GM19463 (cell line): ENCODE measurements at regions not wholly inside any gene's neighbourhood (a gene's known extent, or its start where the extent isn't known, plus 50 kb on each side); places are given as distances from the start of the nearest gene placed in this dataset.

ENCODE experiments used
- ATAC-seq: cut with Tn5 transposase; IDR thresholded peaks from one replicate; pipeline ENCODE4 v1.9.1; 2021; ENCODE audit warnings: mild to moderate bottlenecking, moderate library complexity; ENCODE audit not compliant: unreplicated experiment

DNA sequence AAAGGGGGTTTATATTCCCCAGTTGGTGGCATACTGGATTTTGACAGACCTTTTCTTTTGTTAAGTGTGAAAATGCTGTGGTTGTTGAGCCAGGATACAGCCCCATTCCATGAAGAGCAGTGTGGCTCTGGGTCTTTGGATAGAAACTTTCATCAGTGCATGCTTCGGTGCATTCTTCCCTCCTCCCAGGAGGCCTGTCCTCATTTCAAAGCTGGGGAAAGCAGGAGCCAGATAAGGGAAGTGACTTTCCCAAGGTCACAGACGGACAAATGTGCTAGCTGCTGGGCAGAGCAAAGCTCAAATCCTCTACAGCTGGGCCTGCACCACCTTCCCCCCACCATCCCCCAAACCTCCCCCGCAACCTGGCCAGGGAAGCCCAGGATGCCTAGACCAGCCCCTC is 184.5 kb upstream of the NTM start:
- no peak for ATAC-seq

DNA sequence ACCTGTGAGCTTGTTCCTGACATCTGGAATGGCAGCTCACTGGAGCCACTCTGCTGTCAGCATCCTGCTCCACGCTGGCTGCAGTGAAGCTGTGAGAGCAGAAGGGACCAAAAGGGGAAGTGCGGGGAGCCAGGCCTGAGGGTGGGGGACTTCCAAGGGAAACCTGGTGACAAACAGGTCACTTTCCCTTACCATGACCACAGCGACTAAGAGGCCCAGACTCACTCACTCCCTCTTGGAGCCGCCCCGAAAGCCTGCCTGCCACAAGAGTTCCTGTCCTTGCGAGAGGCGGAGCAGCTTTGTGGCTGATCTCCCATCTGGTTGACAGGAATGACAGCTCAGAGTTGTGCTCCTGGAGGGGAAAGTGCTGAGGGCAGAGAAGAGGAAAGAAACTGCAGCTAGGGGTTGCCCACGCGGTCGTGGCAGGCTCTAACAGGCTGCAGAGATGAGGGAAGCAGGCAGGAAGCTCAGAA is 183.8 kb upstream of the NTM start:
- peak; percentile 92 for ATAC-seq

DNA sequence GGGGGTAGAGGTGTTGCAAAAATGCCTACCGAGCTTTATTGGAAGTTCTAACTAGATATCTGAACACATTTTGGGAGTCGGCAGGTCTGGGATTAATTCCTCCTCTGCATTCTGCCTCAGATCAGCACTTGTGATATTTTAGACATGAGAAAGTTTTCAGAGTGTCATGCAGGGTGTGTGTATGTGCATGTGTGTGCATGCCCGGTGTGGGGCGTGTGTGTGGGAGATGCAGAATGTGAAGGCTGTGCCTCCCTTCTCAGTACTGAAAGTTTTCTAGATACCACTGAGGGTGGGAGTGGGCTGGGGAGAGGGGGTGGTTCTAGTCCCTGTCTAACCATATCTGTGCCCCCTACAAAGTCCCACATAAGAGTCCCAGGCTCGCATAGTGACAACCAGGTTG is 180.0 kb upstream of the NTM start:
- no peak for ATAC-seq

DNA sequence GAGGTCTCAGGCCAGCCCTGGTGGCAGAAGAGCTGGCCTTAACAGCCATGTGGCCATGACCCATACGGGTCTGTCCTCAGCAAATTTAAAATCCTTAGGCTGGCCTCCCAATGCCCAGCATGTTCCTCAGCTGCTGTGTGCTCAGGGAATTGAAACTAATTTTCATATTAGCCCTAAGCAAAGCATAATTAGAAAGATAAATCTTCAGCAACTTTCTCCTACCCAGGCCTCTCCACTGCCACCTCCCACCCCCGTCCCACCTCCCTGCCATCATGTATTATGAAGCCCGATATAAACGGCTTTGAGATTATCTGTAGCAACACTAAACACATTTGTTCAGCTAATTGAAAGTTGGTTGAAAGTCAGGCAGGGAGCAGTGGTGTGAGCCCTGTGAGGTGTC is 178.8 kb upstream of the NTM start:
- no peak for ATAC-seq

DNA sequence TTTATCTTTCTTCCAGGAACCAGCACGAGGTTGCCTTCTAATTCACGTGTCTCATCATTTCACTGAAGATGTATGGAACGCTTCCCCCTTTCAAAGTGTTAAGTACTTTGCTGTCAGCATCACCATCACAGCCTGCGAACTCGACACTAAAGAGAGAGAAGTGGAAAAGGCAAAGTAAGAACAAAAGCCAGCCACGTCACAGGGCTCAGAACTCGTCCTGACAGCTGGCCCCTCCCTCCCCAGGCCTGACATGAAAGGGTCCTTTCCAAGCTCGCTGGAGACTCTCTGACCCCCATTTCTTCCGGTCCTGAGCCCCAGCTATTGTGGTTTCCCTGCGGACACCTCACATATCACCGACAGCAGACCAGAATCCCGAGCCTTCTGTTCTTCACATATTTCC is 177.8 kb upstream of the NTM start:
- ATAC-seq: no peak

DNA sequence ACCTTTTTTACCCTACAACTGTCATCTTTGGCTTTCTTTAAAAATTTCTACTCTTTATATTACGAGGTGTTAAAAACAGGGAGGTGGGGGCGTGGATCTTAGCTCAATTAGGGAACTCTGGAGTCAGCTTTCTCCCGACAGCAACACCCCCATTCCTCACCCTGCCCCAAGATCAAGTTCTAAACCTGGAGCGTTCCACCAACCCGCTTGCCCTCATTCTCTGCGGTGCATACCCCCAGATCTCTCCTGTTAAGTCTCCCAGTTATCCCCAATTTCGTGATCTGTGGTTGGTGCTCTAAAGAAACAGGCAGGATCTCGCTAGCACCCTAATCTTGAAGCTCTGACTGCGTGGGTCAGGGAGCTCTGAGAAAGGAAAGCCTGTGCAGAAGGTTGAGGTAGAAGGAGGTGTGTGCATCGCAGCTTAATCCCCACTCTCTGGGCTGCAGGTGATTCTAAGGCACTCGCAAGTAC is 177.3 kb upstream of the NTM start:
- ATAC-seq: no peak

DNA sequence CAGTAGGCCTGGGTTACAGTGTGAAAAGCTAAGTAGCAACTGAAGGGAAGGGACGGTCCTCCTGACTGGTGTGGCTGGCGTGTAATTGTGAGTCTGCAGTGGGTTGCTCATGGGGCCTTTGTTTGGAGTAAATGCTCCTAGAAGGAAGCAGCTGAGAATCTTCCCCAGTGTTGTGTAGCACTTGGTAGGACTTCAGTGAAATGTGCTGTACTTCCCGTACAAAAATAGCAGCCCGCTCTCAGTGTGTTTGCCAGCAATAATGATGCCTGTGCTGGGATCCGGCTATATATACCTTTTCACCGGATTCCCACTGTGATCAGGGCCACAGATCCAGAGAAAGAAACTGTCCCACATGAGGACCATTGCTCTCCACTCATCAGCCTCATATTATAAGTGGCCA is 175.7 kb upstream of the NTM start:
- ATAC-seq: no peak

DNA sequence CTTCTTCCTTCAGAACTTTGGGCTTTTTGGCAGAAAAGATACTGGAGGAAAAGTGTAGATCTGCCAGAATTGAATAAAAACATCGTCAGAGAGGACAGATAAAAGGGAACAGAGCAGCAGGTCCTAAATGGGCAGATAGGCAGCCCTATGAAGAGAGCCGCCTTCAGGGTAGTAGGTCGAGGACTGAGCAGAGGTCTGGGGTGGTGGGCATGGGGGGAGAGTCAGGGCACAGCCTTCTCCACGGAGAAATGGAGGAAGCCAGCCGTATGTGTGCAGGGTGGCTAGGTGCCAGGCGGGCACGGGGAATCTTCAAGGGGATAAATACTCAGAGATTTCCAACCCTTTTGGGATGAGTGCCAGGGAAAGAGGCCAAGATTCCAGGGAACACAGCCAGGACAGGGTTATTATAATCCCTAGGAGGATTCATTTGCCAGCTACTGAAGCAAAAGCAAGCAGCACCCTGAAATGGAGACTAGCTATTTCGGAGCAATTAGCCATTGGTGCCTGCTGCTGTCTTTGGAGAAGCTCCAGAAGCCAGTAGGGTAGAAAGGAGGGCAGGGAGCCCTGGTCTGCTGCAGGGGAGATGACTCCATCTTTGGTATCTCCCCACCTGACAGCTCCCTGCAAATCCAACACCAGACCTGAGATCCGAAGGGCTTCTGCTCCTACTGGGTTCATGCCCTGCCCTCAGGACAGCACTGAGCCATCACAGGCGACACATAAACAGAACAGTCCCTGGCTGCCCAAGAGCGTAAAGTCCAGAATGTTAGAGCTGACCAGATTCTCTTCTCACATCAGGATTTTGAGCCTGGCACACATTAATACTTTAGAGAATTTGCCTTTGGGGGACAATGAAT is 174.5 kb upstream of the NTM start:
- ATAC-seq: no peak

DNA sequence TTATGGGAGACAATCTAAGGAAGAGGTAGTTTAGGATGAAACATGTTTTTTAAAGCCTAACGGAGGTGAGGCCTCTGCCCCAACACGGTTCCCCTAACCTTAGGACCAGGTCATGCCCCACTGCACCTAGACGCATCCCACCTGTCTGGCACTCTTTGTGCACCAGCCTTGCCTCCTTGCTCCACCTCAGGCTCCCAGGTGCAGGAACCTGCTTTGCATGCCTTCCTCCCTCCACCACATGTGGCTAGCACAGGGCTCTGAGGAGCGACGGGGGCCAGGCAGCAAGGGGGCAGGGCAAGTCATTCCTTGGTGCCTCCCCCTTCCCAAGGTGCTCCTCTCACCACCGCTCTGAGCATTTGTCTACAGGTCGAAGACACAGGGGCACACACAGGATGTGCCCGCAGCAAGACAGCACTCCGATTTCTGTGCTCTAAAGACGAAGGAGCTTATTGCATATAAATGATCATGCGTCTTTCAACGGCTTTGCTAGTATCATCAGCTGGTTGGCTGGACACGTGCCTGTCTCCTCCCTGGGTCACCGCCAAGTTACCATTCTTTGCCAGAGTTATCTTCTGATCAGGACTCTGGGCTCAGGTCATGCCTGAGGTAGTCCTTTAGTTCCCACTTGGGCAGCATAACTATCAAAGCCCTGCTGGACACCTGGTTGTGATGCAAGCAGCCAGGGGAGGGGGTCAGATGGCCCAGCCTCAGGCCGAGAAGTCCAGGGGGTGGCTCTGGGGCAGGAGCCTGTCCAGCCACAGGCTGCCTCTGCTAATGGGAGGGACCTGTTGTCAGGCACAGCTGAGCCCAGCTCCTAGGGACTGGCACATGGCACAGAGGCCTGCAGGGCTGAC is 172.0 kb upstream of the NTM start:
- ATAC-seq: no peak

DNA sequence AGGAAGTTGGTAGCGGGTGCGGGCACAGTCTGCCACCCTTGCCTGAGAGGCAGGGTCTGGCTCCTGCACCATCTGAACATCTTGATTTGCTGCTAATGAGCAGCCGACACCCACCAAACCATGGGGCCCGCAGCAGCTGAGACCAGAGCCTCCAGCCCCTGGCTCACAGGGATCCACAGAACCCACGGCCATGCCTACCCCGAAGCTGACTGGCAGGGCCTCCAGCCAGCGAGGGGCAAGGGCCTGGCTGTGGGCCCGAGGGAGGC is 171.5 kb upstream of the NTM start:
- no peak for ATAC-seq

DNA sequence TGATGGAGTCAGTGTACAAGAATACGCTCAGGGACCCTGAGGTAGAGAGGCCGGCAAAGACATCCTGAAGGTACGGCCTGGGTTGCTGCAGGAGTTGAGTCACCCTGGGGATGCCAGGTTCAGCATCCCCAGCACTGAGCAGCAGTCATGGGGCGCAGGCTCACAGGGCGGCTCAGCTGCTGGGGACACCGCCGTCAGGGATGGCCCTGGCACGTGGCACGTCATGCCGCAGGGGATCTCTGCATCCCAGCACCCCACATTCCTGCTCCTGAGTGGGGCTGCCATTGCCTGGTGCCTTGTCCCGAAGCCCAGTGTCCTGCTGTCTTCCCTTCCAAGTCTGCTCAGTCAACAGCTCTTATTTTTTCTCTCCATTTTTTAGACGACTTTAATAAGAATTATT is 168.7 kb upstream of the NTM start:
- ATAC-seq: no peak

DNA sequence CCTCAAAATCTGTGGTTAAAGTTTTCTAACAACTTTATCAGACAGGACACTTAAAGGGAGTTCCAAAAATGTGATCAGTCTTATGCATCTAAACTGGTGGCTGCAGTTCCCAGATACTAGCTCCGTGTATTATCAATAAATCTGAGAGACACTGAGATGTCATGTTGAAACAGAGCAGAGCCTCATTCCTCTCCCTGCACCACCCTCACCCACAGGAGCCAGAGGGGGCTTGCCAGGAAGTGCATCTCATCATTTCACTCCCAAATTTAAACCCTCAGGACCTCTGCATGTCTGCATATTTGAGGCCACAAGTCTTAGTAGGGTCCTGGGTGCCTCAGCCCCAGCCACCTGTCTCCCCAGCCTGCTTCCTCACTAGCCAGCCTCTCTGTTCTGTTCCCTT is 167.4 kb upstream of the NTM start:
- ATAC-seq: no peak

DNA sequence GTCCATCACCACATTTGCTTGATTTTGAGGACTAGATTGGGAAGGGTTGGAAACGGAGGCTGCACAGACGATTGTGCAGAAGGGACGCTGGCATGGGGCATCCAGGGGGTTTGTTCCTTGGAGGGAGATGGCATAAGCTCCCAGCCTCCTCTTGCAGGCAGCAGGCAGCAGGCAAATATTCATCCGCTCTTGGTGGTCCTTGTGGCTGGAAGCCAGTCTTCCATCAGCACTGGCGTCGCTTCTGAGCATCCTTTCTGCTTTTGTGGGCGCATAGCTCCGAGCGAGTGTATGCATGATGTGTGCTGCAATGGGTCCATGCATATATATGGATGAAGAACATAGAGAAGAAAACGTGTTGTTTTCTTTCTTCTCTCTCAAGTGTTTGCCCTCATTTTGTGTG is 166.1 kb upstream of the NTM start:
- no peak for ATAC-seq

DNA sequence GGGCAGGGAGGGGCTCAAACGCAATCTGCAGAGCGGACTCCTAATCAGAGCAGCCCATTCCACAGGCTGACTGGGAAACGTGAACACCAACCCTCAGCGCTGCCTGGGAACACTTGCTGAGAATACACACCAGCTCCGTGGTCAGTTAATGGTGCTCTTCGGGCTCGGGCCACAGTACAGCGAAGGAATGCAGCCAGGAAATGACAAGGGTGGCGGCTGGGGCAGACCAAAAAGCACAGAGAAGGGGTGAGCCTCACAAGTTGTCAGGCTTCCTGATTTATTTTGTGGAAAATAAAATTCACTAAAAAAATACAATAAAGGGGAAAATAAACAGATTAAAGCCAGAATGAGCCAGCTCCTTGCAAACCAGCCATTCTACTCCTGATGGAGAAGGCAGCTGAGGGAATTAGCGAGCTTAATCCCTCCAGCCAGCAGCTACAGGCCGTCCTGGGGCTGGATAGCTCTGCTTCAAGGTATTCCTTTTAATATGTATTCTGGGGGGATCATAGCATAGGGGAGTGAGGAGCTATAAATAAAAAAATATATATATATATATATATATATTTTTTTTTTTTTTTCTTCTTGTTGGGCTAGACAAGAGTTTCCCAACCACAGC is 165.5 kb upstream of the NTM start:
- no peak for ATAC-seq

DNA sequence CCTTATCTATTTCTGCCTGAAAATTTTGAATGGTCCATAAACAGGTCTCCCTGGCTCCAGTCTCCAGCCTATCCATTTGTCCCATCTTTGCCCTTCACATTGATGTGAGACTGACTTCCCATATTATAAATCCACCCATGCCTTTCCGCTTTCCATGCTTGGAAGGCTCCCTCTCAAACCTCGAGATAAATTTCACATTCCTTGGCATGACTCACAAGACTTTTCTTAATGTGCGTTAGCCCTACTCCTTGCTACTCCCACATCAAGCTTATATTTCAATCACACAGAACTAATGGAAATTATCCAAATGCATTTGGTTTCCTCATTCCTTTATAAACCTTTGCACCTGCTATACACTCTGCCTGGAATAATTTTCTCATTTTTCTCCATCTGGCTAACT is 163.7 kb upstream of the NTM start:
- no peak for ATAC-seq

DNA sequence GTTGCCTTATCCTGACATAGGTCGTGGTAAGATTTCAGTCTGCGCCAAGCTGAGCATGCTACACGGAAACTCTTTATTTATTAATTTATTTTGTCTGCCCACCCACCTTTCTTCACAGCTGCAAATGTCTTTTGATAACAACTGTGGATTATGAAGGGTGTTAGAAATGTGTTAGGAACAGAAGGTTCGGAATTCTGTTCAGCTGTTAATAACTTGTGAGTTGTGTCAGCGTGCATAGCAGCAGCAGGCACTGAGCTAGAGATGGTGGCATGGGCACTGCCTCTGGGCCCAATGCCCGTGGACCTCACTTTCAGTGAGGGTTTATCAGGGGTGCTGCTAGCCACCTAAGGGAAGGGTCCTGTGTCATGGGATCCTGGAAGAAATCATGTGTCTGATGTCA is 162.5 kb upstream of the NTM start:
- ATAC-seq: no peak

DNA sequence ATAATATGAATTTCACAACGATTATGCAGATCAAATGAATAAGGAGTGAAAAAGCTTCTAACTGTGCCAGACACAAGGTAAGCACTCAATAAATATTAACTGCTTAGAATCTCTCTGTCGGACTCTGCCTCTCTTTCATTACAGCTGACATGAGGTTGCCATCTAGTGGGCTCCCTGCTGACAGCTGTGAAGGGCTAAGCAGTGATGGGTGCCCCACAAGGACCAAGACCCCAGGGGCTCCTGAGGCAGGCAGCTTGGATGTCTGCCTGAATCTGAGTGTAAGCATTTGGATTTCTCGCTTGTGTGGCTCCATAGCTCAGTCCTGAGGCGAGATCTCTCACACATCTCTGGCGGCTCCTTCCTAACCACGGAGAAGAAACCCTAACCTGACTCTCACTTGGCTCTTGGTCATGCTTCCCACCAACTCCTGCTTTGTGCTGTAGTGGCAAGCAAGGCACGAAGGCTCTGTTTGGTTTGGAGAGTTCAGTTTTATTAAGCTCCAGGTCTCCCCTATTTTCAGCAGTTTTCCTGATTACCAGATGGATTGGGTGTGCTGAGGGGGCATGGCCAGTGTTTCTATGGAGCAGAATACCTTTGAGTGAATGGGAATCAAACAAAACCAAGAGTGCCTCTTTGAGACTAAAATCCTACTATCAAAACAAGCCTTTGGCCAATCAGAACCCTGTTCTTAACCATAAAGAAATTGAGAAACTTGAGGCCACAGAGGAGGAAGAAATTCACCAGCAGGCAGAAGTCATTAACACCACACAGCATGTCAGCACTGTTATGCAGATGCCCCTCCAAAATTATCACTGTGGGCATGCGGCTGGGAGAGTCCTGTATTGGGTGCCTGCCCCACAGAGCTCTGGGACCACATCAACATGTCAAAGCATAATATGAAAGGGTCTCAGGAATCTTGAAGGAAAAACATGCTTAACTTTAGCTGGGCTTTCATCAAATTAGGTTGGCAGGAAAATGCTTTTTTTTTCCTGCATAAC is 152.8 kb upstream of the NTM start:
- ATAC-seq: no peak

DNA sequence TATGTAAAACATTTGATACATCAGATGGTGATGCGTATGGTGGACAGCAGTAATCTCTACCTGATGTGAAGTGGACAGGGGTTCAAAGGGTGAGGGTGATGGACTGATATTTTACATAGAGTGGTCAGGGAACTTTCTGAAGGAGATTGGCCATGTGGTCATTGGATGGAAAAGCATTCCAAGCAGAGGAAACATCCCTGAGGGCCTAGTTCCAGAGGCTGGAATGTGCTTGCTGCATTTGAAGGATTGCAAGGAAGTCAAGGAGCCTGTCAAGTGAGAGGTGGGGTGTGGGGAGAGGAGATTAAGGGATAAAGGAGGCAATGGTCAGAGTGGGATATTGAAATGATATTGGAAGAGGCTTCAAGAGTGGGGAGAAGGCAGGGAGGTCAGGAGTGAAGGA is 151.9 kb upstream of the NTM start:
- no peak for ATAC-seq

DNA sequence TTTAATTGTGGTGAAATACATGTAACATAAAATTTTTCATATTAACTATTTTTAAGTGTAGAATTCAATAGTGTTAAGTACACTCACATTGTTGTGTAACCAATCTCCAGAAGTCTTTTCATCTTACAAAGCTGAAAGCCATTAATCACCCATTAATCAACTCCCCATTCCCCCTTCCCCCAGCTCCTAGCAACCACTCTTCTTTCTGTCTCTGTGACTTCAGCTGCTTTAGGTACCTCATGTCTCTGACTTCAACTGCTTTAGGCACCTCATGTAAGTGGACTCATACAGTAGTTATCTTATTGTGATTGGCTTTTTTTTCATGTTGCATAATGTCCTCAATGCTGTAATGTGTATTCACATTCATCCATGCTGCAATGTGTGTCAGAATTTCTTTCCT is 150.8 kb upstream of the NTM start:
- no peak for ATAC-seq

DNA sequence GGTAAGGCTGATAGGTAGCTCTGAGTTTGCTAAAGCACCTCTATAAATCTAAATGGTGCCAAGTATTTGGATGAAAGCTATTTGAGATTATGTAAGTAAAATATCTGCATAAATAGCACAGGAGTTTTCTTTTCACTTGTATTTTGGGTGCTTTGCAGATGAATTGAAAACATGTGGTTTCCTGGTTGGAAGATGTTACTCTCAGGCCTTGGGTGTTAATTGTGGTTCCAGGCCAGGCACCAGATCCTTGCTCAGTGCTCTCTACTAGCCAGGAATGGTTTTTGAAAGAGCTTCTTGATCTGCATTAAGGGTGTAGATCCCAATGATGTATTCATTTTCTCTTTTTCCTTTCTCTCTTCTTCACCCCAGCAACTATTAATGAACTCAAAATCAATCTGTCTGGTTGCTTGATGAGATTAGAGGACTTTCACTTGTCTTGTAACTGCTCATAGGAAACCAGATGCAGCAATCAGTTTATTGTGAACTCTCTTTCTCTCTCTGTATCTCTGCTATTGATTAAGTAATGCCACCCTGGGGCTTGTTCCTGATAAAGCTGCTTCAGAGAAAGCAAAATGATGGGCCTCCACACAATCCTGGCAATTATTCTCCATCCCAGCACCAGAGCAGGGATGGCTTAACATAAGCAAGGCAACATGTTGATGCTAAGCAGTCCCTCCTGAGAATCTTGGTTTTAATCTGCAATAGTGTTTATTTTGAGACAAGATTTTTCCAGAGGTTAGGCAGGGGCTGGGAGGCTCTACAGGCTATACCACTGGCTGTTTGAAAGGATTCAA is 147.0 kb upstream of the NTM start:
- no peak for ATAC-seq
